Caco-2 (cell line): ENCODE measurements at regions not wholly inside any gene's neighbourhood (a gene's known extent, or its start where the extent isn't known, plus 50 kb on each side); places are given as distances from the start of the nearest gene placed in this dataset.

ENCODE experiments used
- BruUV-seq: library from RNA; stranded (reverse); fragments of 400-500 nt; replicated peaks from 2 replicates; lab custom pipeline; 2021; lab: Mats Ljungman, UMichigan
- CTCF ChIA-PET: fragments of 300-600 bp; sonication (Branson Sonifier 250); formaldehyde crosslinking; loops from one replicate; lab custom pipeline; 2022; ENCODE audit warnings: antibody characterized with exemption; lab: Charles Lee
- POLR2A ChIA-PET: fragments of 300-600 bp; sonication (Branson Sonifier 250); formaldehyde crosslinking; loops from one replicate; lab custom pipeline; 2022; ENCODE audit warnings: antibody characterized with exemption; lab: Charles Lee
- DNase-seq, 2 experiments: peaks; one replicate each; pipeline versions ENCODE4 v3.0.0 to v3.0.0-alpha.2; 2020 to 2022
- H3K27me3 ChIP-seq: replicated peaks from 2 replicates; pipeline ENCODE4 v1.6.0; 2011; ENCODE audit warnings: low read length; ENCODE audit not compliant: control insufficient read depth, insufficient read depth
- H3K36me3 ChIP-seq: 2 replicates; pipeline ENCODE4 v1.5.1; 2011; ENCODE audit warnings: low read length; ENCODE audit not compliant: control insufficient read depth, insufficient read depth
- H3K4me1 ChIP-seq: fragments of 250-450 bp; sonication (Bioruptor Pico); 2 replicates; pipeline ENCODE4 v1.5.1; 2020; ENCODE audit warnings: mild to moderate bottlenecking
- H3K4me3 ChIP-seq: 2 replicates; pipeline ENCODE4 v1.5.1; 2011; ENCODE audit warnings: low read depth, mild to moderate bottlenecking, control low read depth, low read length
- H3K9me3 ChIP-seq: fragments of 250-450 bp; sonication (Bioruptor Pico); 2 replicates; pipeline ENCODE4 v1.5.1; 2020; ENCODE audit warnings: mild to moderate bottlenecking, moderate library complexity
- H3K27ac Mint-ChIP-seq: one replicate; pipeline ENCODE4 v1.8.0; 2022; ENCODE audit warnings: mixed read lengths; ENCODE audit not compliant: unreplicated experiment
- H3K27me3 Mint-ChIP-seq: one replicate; pipeline ENCODE4 v1.8.0; 2022; ENCODE audit warnings: mixed read lengths; ENCODE audit not compliant: insufficient read depth, unreplicated experiment
- H3K36me3 Mint-ChIP-seq: one replicate; pipeline ENCODE4 v1.8.0; 2022; ENCODE audit warnings: mild to moderate bottlenecking, mixed read lengths; ENCODE audit not compliant: insufficient read depth, unreplicated experiment
- H3K4me1 Mint-ChIP-seq: one replicate; pipeline ENCODE4 v1.8.0; 2022; ENCODE audit warnings: low read depth, mixed read lengths; ENCODE audit not compliant: unreplicated experiment
- H3K4me3 Mint-ChIP-seq: one replicate; pipeline ENCODE4 v1.8.0; 2022; ENCODE audit warnings: mild to moderate bottlenecking, moderate library complexity, mixed read lengths; ENCODE audit not compliant: unreplicated experiment
- H3K9me3 Mint-ChIP-seq: one replicate; pipeline ENCODE4 v1.8.0; 2022; ENCODE audit warnings: mixed read lengths; ENCODE audit not compliant: unreplicated experiment
- intact Hi-C: fragments of 100-400 bp; cut with micrococcal nuclease; formaldehyde crosslinking; loops from one replicate; pipeline ENCODE4 v1.10.0; 2022; ENCODE audit not compliant: unreplicated experiment
- TF ChIP-seq, protein P1 (sequence below), 2 experiments: fragments of 200-600 bp in 1 of 2; IDR thresholded peaks; 1 replicate in 1 of 2; 2 replicates in 1 of 2; pipeline versions ENCODE4 v1.5.1 to v1.8.0; 2011 to 2022; ENCODE audit warnings: antibody characterized with exemption in 1 of 2, control low read depth in 1 of 2, inconsistent platforms in 1 of 2, low read depth in 1 of 2, low read length in 1 of 2, mild to moderate bottlenecking in 1 of 2, moderate library complexity in 1 of 2; ENCODE audit not compliant: insufficient read depth in 1 of 2, severe bottlenecking in 1 of 2, unreplicated experiment in 1 of 2

DNA sequence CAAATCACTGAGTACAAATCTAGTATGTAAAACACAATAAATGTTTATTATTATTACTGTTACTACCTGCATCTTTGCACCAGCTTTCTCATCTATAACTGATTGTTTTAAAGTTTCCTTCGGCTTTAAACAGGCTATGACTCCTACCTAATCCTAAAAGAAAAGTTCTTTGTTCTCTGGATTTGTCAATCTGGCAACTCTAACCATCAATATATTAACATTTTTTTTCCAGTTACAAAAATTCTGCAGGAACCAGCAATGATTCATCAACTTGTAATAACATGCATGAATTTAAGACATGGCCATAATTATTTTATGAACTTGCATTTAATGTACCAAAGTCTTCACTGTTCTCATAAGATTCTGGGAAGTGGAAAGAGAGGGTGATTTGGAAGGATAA, 228.5 kb downstream of the PIK3R1 start:
- Mint-ChIP-seq H3K27me3 (no peaks in the 10 kb centered on the region), H3K27ac (no peak overlapping the region), H3K36me3 (no peaks in the 10 kb centered on the region), H3K4me3 (no peak overlapping the region), H3K9me3 (no peaks in the 10 kb centered on the region), H3K4me1 (no peaks in the 10 kb centered on the region)
- Histone ChIP-seq H3K27me3 (no peaks in the 10 kb centered on the region), H3K4me3 (no peak overlapping the region), H3K9me3 (no peaks in the 10 kb centered on the region), H3K36me3 (no peaks in the 10 kb centered on the region), H3K4me1 (no peaks in the 10 kb centered on the region)
- no peak for DNase-seq
- intact Hi-C loops = no loop called here
- ChIA-PET POLR2A (no interaction called here), CTCF (no interaction called here)
- no TSS peak for BruUV-seq
- TF ChIP-seq, protein P1, sequence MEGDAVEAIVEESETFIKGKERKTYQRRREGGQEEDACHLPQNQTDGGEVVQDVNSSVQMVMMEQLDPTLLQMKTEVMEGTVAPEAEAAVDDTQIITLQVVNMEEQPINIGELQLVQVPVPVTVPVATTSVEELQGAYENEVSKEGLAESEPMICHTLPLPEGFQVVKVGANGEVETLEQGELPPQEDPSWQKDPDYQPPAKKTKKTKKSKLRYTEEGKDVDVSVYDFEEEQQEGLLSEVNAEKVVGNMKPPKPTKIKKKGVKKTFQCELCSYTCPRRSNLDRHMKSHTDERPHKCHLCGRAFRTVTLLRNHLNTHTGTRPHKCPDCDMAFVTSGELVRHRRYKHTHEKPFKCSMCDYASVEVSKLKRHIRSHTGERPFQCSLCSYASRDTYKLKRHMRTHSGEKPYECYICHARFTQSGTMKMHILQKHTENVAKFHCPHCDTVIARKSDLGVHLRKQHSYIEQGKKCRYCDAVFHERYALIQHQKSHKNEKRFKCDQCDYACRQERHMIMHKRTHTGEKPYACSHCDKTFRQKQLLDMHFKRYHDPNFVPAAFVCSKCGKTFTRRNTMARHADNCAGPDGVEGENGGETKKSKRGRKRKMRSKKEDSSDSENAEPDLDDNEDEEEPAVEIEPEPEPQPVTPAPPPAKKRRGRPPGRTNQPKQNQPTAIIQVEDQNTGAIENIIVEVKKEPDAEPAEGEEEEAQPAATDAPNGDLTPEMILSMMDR (IDR thresholded peaks at IDR 0.05; ENCODE audit: insufficient read depth in 1 of 2, low read depth in 1 of 2, low read length in 1 of 2, severe bottlenecking in 1 of 2, unreplicated experiment in 1 of 2) = no peak

DNA sequence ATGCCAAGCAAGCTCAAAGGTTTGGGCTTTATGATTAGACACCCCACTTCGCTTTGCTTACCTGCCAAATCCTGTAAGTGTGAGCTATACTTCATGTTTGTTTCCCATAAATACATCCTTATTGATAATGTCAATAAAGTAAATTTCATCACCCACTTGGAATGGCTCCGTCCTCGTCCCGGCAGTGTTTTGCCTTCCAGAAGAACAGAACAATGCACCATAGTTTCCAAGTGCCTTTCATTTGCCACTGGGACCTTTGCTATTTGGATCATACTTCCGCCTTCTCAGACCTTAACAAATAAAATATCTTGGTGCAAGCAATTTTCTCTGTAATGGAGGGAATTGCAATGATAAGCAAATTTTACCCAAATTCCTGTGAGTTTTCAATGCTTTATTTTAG, 229.3 kb downstream of the PIK3R1 start:
- intact Hi-C loops = no loop called here
- ChIA-PET CTCF (no interaction called here), POLR2A (no interaction called here)
- Mint-ChIP-seq H3K36me3 (no peaks in the 10 kb centered on the region), H3K4me3 (no peak overlapping the region), H3K27me3 (no peaks in the 10 kb centered on the region), H3K4me1 (no peaks in the 10 kb centered on the region), H3K9me3 (no peaks in the 10 kb centered on the region), H3K27ac (no peak overlapping the region)
- TF ChIP-seq, protein P1 (IDR thresholded peaks at IDR 0.05; ENCODE audit: insufficient read depth in 1 of 2, low read depth in 1 of 2, low read length in 1 of 2, severe bottlenecking in 1 of 2, unreplicated experiment in 1 of 2) = no peak
- no peak for DNase-seq
- Histone ChIP-seq H3K4me3 (no peak overlapping the region), H3K9me3 (no peaks in the 10 kb centered on the region), H3K36me3 (no peaks in the 10 kb centered on the region), H3K4me1 (no peaks in the 10 kb centered on the region), H3K27me3 (no peaks in the 10 kb centered on the region)
- no TSS peak for BruUV-seq

DNA sequence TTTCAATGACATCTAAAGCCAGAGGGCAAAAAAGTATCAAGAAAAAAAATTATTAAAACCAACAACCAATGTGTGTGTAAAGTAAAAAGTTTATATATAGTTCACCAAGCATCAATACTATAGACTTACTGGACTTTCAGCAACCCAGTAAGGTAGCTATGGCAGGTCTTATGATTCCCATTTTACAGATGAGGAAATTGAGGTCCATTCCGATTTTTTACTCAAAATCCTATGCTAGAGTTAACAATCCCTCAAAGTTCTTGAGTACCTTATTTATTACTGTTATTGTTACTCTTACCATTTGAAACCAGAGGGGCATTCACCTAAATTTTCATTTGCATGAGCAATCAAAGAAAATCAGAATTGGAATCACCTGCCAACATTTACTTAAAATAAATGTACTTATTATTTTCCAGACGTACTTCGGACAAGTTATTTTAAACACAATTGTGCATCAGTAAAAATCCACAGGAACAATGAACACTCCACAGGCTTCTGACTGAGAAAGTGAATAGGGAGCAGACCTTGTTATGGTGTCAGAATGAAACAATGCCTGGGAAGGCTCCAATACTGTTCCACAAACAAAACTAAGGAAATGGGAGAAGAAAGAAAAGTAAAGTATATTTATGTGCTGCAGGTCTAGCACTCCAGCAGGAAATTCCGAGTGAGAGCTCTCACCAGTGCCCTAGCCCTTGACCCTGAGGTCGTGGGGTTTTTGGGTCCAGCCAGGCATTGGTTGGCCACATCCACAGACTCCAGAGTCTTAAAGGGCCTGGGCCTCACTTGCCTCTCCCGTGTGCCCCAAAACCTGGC, 229.9 kb downstream of the PIK3R1 start:
- no peak overlapping the region for H3K27ac Mint-ChIP-seq
- no peaks in the 10 kb centered on the region for H3K36me3 ChIP-seq
- H3K9me3 Mint-ChIP-seq = no peaks in the 10 kb centered on the region
- no peak overlapping the region for H3K4me3 ChIP-seq
- H3K27me3 Mint-ChIP-seq = no peaks in the 10 kb centered on the region
- no peak overlapping the region for H3K4me3 Mint-ChIP-seq
- intact Hi-C loops = no loop called here
- peaks cover 2% of the 10 kb centered on the region for H3K36me3 Mint-ChIP-seq
- peaks cover 4% of the 10 kb centered on the region for H3K4me1 ChIP-seq
- CTCF ChIA-PET = no interaction called here
- no TSS peak for BruUV-seq
- DNase-seq = no peak
- H3K27me3 ChIP-seq = no peaks in the 10 kb centered on the region
- TF ChIP-seq, protein P1 (IDR thresholded peaks at IDR 0.05; ENCODE audit: insufficient read depth in 1 of 2, low read depth in 1 of 2, low read length in 1 of 2, severe bottlenecking in 1 of 2, unreplicated experiment in 1 of 2) = no peak
- no peaks in the 10 kb centered on the region for H3K9me3 ChIP-seq
- H3K4me1 Mint-ChIP-seq = no peaks in the 10 kb centered on the region
- POLR2A ChIA-PET = no interaction called here
